ENCODE measurements at regions not wholly inside any gene's neighbourhood (a gene's known extent, or its start where the extent isn't known, plus 50 kb on each side); places are given as distances from the start of the nearest gene placed in this dataset.

GRCh38 chr6:998551-998950, 305.6 kb upstream of the EXOC2 start:
- TF ChIP-seq POLR2A (IDR thresholded peaks at IDR 0.05), result no peak
- TF ChIP-seq CTCF (IDR thresholded peaks at IDR 0.05), result no peak
